ENCODE measurements at regions not wholly inside any gene's neighbourhood (a gene's known extent, or its start where the extent isn't known, plus 50 kb on each side); places are given as distances from the start of the nearest gene placed in this dataset.

DNA sequence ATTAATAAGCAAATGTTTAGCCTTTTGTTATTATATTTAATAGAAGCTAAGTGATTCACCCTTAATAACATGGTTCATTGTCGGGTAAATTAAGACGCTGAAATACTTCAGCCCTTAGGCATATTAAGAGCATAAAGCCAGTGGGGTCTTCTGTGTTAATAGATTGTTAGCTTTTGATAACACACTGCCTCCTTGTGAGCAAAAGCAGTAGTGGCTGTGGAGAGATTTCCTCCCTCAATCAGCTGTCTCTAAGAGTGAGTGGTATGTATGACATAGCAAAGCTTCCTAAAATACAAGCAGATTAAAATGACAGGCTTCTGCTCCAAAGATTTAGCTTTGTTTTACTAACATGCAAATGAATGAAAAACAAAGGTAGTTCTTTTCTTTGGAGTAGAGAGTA is 143.7 kb upstream of the SYT4 start:
- TF ChIP-seq, protein P1, sequence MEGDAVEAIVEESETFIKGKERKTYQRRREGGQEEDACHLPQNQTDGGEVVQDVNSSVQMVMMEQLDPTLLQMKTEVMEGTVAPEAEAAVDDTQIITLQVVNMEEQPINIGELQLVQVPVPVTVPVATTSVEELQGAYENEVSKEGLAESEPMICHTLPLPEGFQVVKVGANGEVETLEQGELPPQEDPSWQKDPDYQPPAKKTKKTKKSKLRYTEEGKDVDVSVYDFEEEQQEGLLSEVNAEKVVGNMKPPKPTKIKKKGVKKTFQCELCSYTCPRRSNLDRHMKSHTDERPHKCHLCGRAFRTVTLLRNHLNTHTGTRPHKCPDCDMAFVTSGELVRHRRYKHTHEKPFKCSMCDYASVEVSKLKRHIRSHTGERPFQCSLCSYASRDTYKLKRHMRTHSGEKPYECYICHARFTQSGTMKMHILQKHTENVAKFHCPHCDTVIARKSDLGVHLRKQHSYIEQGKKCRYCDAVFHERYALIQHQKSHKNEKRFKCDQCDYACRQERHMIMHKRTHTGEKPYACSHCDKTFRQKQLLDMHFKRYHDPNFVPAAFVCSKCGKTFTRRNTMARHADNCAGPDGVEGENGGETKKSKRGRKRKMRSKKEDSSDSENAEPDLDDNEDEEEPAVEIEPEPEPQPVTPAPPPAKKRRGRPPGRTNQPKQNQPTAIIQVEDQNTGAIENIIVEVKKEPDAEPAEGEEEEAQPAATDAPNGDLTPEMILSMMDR (IDR thresholded peaks at IDR 0.05), result no peak
- no peak for TF ChIP-seq POLR2A (IDR thresholded peaks at IDR 0.05)

All from Peyer's patch (tissue), 4 donors.